ENCODE measurements at regions not wholly inside any gene's neighbourhood (a gene's known extent, or its start where the extent isn't known, plus 50 kb on each side); places are given as distances from the start of the nearest gene placed in this dataset.

DNA sequence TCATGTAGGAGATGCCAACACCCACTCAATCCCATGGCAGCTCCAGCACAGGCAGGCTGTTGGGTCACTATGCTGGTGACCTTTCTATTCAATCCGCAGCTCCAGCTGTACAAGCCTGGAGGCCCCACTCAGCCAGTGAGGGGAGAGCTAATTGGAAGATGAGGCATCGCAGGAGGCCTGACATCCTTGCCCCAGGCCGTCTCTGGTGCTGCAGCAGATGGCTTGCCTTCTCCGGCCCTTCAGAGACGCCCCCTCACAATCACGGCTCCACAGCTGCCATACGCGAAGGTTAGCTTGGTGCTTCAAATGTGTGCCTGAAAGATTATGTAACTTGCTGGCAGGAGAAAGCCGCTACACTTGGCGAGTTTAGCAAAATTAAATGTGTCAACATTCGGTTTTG is 104.2 kb upstream of the CLSTN2 start:
- ChIA-PET POLR2A (no interaction called here), CTCF (interaction anchor here (0.6 kb wide), 1 partner anchor 48 kb away, joined by 3 read pairs; no protein-coding TSS in a partner anchor)
- H3K4me3 Mint-ChIP-seq: no peak overlapping the region
- ATAC-seq (no peak), DNase-seq (no peak)
- H3K27me3 Mint-ChIP-seq: no peaks in the 10 kb centered on the region
- TF ChIP-seq CTCF (IDR thresholded peaks at IDR 0.05): no peak
- H3K9me3 Mint-ChIP-seq: no peaks in the 10 kb centered on the region
- no peak overlapping the region for H3K27ac Mint-ChIP-seq
- intact Hi-C loops (cut with micrococcal nuclease): no loop called here
- no peaks in the 10 kb centered on the region for H3K4me1 Mint-ChIP-seq (ENCODE audit: low read depth)
- H3K36me3 Mint-ChIP-seq (ENCODE audit: low read depth): no peaks in the 10 kb centered on the region

DNA sequence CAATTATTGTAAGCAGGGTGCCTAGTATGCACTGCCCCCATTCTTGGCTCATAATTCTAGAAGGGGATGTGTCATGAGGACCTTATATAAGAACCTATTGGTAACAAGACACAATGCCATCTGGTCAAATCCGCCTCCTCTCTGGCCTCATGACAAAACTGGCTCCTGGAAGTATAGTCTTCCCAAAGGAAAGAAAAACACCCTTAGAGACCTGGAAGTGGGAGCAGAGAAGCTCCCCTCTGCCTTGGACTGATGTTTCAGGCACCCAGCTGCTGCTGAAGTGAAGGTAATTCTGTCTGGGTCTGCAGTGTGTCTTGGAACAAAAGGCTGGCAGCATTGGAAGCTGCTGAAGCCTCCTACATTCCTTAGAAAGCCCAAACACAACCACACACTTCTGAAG is 107.2 kb upstream of the CLSTN2 start:
- no peak overlapping the region for H3K27ac Mint-ChIP-seq
- H3K4me3 Mint-ChIP-seq: no peak overlapping the region
- no peaks in the 10 kb centered on the region for H3K4me1 Mint-ChIP-seq (ENCODE audit: low read depth)
- ChIA-PET CTCF (no interaction called here), POLR2A (no interaction called here)
- H3K36me3 Mint-ChIP-seq (ENCODE audit: low read depth): no peaks in the 10 kb centered on the region
- no peak for TF ChIP-seq CTCF (IDR thresholded peaks at IDR 0.05)
- ATAC-seq (no peak), DNase-seq (no peak)
- intact Hi-C loops (cut with micrococcal nuclease): no loop called here
- H3K27me3 Mint-ChIP-seq: no peaks in the 10 kb centered on the region
- no peaks in the 10 kb centered on the region for H3K9me3 Mint-ChIP-seq

GRCh38 chr3:139824864-139825263 is 110.1 kb upstream of the CLSTN2 start:
- no peak overlapping the region for H3K4me3 Mint-ChIP-seq
- no peaks in the 10 kb centered on the region for H3K4me1 Mint-ChIP-seq (ENCODE audit: low read depth)
- DNase-seq (no peak), ATAC-seq (no peak)
- TF ChIP-seq CTCF (IDR thresholded peaks at IDR 0.05): no peak
- H3K27ac Mint-ChIP-seq: no peak overlapping the region
- intact Hi-C loops (cut with micrococcal nuclease): no loop called here
- ChIA-PET CTCF (no interaction called here), POLR2A (no interaction called here)
- no peaks in the 10 kb centered on the region for H3K27me3 Mint-ChIP-seq
- no peaks in the 10 kb centered on the region for H3K36me3 Mint-ChIP-seq (ENCODE audit: low read depth)
- H3K9me3 Mint-ChIP-seq: peaks cover 2% of the 10 kb centered on the region

- Mint-ChIP-seq H3K9me3 (peaks cover 3% of the 10 kb centered on the region), H3K4me1 (ENCODE audit: low read depth) (no peaks in the 10 kb centered on the region), H3K4me3 (no peak overlapping the region), H3K36me3 (ENCODE audit: low read depth) (no peaks in the 10 kb centered on the region), H3K27ac (no peak overlapping the region), H3K27me3 (peaks cover 6% of the 10 kb centered on the region)
- intact Hi-C loops (cut with micrococcal nuclease): no loop called here
- ChIA-PET POLR2A (no interaction called here), CTCF (no interaction called here)
- ATAC-seq (no peak), DNase-seq (no peak)
- TF ChIP-seq CTCF (IDR thresholded peaks at IDR 0.05): no peak
Measured at GRCh38 chr3:139814646-139815045, 120.3 kb upstream of the CLSTN2 start.

DNA sequence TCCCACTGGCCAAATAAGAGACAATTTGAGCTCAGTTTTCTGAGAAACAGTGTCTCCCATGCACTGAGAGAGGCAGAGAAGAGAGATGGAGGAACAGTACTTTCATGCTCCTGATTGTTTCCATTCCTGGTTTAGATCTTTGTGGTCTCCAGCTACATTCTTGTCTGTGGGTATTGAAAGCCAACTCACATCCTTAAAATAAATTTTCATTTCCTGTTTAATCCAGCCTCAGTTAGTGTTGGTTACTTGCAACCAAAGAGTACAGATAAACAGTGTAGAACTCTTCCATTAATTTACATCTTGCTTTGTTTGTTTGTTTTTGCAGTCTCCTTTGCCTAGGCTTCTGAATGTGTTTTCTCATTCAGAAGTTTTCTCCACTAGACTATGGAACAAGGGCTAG is 123.7 kb upstream of the CLSTN2 start:
- intact Hi-C loops (cut with micrococcal nuclease): no loop called here
- CTCF ChIA-PET: no interaction called here
- Mint-ChIP-seq H3K9me3 (peaks cover under 1% of the 10 kb centered on the region), H3K27me3 (no peaks in the 10 kb centered on the region), H3K36me3 (ENCODE audit: low read depth) (no peaks in the 10 kb centered on the region), H3K4me1 (ENCODE audit: low read depth) (no peaks in the 10 kb centered on the region), H3K4me3 (no peak overlapping the region), H3K27ac (no peak overlapping the region)
- ATAC-seq (no peak), DNase-seq (no peak)
- TF ChIP-seq CTCF (IDR thresholded peaks at IDR 0.05): no peak
- POLR2A ChIA-PET: no interaction called here

All from activated CD8-positive, alpha-beta T cell treated with anti-CD3 and anti-CD28 coated beads for 36 hours (primary cell).